DOHH2 (cell line): ENCODE measurements at regions not wholly inside any gene's neighbourhood (a gene's known extent, or its start where the extent isn't known, plus 50 kb on each side); places are given as distances from the start of the nearest gene placed in this dataset.

ENCODE experiments used
- H3F3A ChIP-seq: fragments of 200-600 bp; sonication (generic), shearing (Covaris generic); 2 replicates; pipeline ENCODE4 v1.6.0; 2016; ENCODE audit warnings: antibody characterized with exemption, mild to moderate bottlenecking; ENCODE audit not compliant: control insufficient read depth, insufficient read depth
- H3K27ac ChIP-seq: fragments of 200-600 bp; sonication (generic); 2 replicates; pipeline ENCODE4 v1.5.1; 2014; ENCODE audit warnings: low read depth, mild to moderate bottlenecking, low read length, moderate library complexity
- H3K27me3 ChIP-seq: fragments of 200-600 bp; sonication (generic); 2 replicates; pipeline ENCODE4 v1.6.1; 2014; ENCODE audit warnings: mild to moderate bottlenecking, low read length, mixed read lengths; ENCODE audit not compliant: control insufficient read depth
- H3K36me3 ChIP-seq: fragments of 200-600 bp; sonication (generic); 2 replicates; pipeline ENCODE4 v1.6.1; 2014; ENCODE audit warnings: mild to moderate bottlenecking, low read length, moderate library complexity, mixed read lengths; ENCODE audit not compliant: control insufficient read depth
- H3K4me1 ChIP-seq: fragments of 200-600 bp; sonication (generic); 2 replicates; pipeline ENCODE4 v1.6.1; 2014; ENCODE audit warnings: mild to moderate bottlenecking, low read length, mixed read lengths; ENCODE audit not compliant: control insufficient read depth
- H3K4me2 ChIP-seq: fragments of 200-600 bp; sonication (generic); 2 replicates; pipeline ENCODE4 v1.6.0; 2014; ENCODE audit warnings: mild to moderate bottlenecking, low read length, moderate library complexity
- H3K4me3 ChIP-seq: fragments of 200-600 bp; sonication (generic); 2 replicates; pipeline ENCODE4 v1.5.1; 2014; ENCODE audit warnings: mild to moderate bottlenecking, low read length, mixed read lengths
- H3K79me2 ChIP-seq: fragments of 200-600 bp; sonication (generic); 2 replicates; pipeline ENCODE4 v1.6.1; 2014; ENCODE audit warnings: mild to moderate bottlenecking, low read length, mixed read lengths; ENCODE audit not compliant: control insufficient read depth
- H3K9me2 ChIP-seq: fragments of 200-600 bp; sonication (generic); replicated peaks from 2 replicates; pipeline ENCODE4 v1.6.1; 2014; ENCODE audit warnings: mild to moderate bottlenecking, low read length, mixed read lengths; ENCODE audit not compliant: control insufficient read depth
- H3K9me3 ChIP-seq: fragments of 200-600 bp; sonication (generic); 2 replicates; pipeline ENCODE4 v1.6.1; 2014; ENCODE audit warnings: antibody characterized with exemption, low read length, mixed read lengths; ENCODE audit not compliant: control insufficient read depth, insufficient read depth
- H4K20me1 ChIP-seq: fragments of 200-600 bp; sonication (generic); 2 replicates; pipeline ENCODE4 v1.6.0; 2014; ENCODE audit warnings: low read depth, mild to moderate bottlenecking, antibody characterized with exemption, low read length, moderate library complexity; ENCODE audit not compliant: control insufficient read depth, insufficient read depth
- EZH2phosphoT487 ChIP-seq: fragments of 200-600 bp; sonication (generic); IDR thresholded peaks from 2 replicates; pipeline ENCODE4 v1.6.1; 2017; ENCODE audit warnings: borderline replicate concordance, mild to moderate bottlenecking, antibody characterized with exemption, low read length, moderate library complexity, mixed read lengths
- TF ChIP-seq, protein P1 (sequence below): fragments of 200-600 bp; sonication (generic); IDR thresholded peaks from one replicate; pipeline ENCODE4 v1.5.1; 2014; ENCODE audit warnings: antibody characterized with exemption, mild to moderate bottlenecking, low read depth, low read length; ENCODE audit not compliant: poor library complexity, severe bottlenecking

DNA sequence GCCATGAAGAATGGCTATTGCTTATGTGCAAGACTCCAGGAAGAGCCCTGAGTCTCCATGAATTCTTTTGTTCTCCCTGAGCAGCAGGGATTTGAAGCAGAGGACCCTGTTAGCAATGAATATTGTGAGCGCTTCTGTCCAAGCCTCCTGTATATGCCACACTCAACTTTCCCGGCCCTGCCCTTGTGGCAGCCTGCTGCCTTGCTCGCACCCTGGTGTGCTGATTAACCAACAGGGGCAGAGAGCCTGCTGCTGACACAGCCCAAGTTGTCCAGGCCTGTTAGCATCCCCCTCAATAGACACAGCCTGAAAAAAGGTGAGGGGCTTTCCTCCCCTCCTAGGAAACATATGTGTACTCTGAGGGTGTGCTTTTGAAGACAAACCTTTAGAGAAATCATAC, 131.4 kb downstream of the BMP2 start:
- H3K79me2 ChIP-seq: no peaks in the 10 kb centered on the region
- no peak overlapping the region for H3K4me3 ChIP-seq
- no peaks in the 10 kb centered on the region for H3F3A ChIP-seq
- no peaks in the 10 kb centered on the region; the same call in 1 of the 2 replicates for H3K9me3 ChIP-seq
- no peaks in the 10 kb centered on the region for H3K27me3 ChIP-seq
- TF ChIP-seq, protein P1, sequence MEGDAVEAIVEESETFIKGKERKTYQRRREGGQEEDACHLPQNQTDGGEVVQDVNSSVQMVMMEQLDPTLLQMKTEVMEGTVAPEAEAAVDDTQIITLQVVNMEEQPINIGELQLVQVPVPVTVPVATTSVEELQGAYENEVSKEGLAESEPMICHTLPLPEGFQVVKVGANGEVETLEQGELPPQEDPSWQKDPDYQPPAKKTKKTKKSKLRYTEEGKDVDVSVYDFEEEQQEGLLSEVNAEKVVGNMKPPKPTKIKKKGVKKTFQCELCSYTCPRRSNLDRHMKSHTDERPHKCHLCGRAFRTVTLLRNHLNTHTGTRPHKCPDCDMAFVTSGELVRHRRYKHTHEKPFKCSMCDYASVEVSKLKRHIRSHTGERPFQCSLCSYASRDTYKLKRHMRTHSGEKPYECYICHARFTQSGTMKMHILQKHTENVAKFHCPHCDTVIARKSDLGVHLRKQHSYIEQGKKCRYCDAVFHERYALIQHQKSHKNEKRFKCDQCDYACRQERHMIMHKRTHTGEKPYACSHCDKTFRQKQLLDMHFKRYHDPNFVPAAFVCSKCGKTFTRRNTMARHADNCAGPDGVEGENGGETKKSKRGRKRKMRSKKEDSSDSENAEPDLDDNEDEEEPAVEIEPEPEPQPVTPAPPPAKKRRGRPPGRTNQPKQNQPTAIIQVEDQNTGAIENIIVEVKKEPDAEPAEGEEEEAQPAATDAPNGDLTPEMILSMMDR: no peak
- TF ChIP-seq EZH2phosphoT487: no peak
- no peaks in the 10 kb centered on the region for H3K36me3 ChIP-seq
- no peaks in the 10 kb centered on the region for H4K20me1 ChIP-seq
- no peak overlapping the region for H3K27ac ChIP-seq
- H3K4me1 ChIP-seq: no peaks in the 10 kb centered on the region
- no peaks in the 10 kb centered on the region for H3K9me2 ChIP-seq
- H3K4me2 ChIP-seq: no peak overlapping the region

DNA sequence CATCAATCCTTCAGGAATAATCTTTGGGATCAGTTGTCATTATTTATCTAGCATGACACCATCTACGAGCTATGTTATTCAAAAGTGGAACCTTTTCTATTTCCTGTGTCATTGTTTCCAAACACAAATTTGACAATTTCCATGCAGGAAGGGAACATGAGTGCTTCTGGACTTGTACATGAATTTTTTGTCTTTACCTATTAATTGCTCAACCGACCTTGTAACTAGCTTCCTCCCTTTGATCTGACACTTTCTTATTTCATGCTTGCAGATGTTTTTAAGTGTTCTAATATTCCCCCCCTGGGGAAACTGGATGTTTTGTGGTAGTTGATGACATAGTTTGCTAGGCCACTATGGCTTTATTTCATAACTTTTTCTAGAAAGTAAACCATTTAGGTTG, 139.4 kb downstream of the BMP2 start:
- H3K27me3 ChIP-seq: no peaks in the 10 kb centered on the region
- no peaks in the 10 kb centered on the region for H3K9me3 ChIP-seq
- TF ChIP-seq, protein P1: no peak
- TF ChIP-seq EZH2phosphoT487: no peak
- H3K9me2 ChIP-seq: no peaks in the 10 kb centered on the region
- H4K20me1 ChIP-seq: no peaks in the 10 kb centered on the region
- no peaks in the 10 kb centered on the region for H3K79me2 ChIP-seq
- H3K4me2 ChIP-seq: no peak overlapping the region
- no peaks in the 10 kb centered on the region for H3K4me1 ChIP-seq
- H3K36me3 ChIP-seq: no peaks in the 10 kb centered on the region
- H3K27ac ChIP-seq: no peak overlapping the region
- H3K4me3 ChIP-seq: no peak overlapping the region
- H3F3A ChIP-seq: no peaks in the 10 kb centered on the region

DNA sequence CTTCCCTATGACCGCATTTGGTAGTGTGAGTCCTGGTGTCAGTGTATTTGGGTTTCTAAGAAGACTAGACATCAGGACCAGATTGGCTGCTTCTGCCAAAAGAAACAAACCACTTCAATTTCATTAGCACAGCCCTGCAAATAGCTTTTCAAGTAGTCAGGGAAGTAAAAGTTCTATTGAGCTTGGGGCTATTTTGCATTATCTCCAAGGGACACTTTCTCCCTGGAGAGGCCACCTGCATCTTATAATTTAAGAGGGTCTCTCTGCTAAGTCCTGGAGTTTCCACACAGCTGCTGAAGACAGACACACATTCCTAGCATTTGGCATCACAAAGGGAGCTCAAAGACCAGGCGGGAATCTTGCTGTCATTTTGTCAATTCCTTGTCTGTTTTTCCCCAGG, 141.2 kb downstream of the BMP2 start:
- Histone ChIP-seq H4K20me1 (no peaks in the 10 kb centered on the region), H3K4me2 (no peak overlapping the region), H3K27me3 (no peaks in the 10 kb centered on the region), H3F3A (no peaks in the 10 kb centered on the region), H3K79me2 (no peaks in the 10 kb centered on the region), H3K9me3 (no peaks in the 10 kb centered on the region), H3K4me3 (no peak overlapping the region), H3K9me2 (no peaks in the 10 kb centered on the region), H3K27ac (no peak overlapping the region), H3K36me3 (no peaks in the 10 kb centered on the region), H3K4me1 (no peaks in the 10 kb centered on the region)
- TF ChIP-seq EZH2phosphoT487: no peak
- TF ChIP-seq, protein P1: no peak

DNA sequence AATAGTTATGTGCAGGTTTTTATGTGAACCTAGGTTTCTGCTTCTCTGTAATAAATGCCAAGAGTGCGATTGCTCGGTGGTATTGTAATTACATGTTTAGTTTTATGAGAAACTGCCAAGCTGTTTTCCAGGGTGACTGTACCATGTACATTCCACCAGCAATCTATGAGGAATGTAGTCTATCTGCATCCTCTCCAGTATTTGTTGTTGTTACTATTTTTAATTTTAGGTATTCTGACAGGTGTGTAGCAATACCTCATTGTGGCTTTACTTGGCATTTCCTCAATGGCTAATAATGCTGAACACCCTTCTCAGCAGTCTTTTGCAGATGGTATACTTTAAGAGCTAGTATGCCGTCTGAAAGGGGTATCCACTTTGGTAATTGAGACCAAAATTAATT, 142.1 kb downstream of the BMP2 start:
- H3K36me3 ChIP-seq: no peaks in the 10 kb centered on the region
- no peak overlapping the region for H3K4me2 ChIP-seq
- no peak overlapping the region for H3K27ac ChIP-seq
- H4K20me1 ChIP-seq: no peaks in the 10 kb centered on the region
- H3K79me2 ChIP-seq: no peaks in the 10 kb centered on the region
- no peaks in the 10 kb centered on the region for H3K4me1 ChIP-seq
- no peak overlapping the region for H3K4me3 ChIP-seq
- TF ChIP-seq, protein P1: no peak
- H3K9me2 ChIP-seq: no peaks in the 10 kb centered on the region
- H3K9me3 ChIP-seq: no peaks in the 10 kb centered on the region
- no peaks in the 10 kb centered on the region for H3F3A ChIP-seq
- no peaks in the 10 kb centered on the region for H3K27me3 ChIP-seq
